Testis (tissue), 2 donors: ENCODE measurements at regions not wholly inside any gene's neighbourhood (a gene's known extent, or its start where the extent isn't known, plus 50 kb on each side); places are given as distances from the start of the nearest gene placed in this dataset.

Experiments used
- DNase-seq: peaks from one replicate; pipeline ENCODE4 v3.0.0-alpha.2; 2019
- H3K27ac ChIP-seq, 2 donors: fragments of 200-600 bp; sonication (generic); one replicate each; pipeline ENCODE4 v1.5.1; 2019
- H3K27me3 ChIP-seq: fragments of 200-600 bp; sonication (generic); one replicate; pipeline ENCODE4 v1.5.1; 2019
- H3K36me3 ChIP-seq: fragments of 200-600 bp; sonication (generic); one replicate; pipeline ENCODE4 v1.5.1; 2017; ENCODE audit warnings: low read depth; ENCODE audit errors: missing control alignments
- H3K4me1 ChIP-seq: fragments of 200-600 bp; sonication (generic); one replicate; pipeline ENCODE4 v1.5.1; 2019
- H3K4me3 ChIP-seq, 2 donors: fragments of 200-600 bp; sonication (generic); one replicate each; pipeline ENCODE4 v1.5.1; 2017 to 2019
- H3K9me3 ChIP-seq: fragments of 200-600 bp; sonication (generic); one replicate; pipeline ENCODE4 v1.5.1; 2017
- CTCF ChIP-seq, 3 experiments: fragments of 450-650 bp in 2 of 3; fragments of 200-600 bp in 1 of 3; sonication (generic) in 1 of 3; IDR thresholded peaks; one replicate each; pipeline ENCODE4 v1.5.1; 2016 to 2019; ENCODE audit warnings: antibody characterized with exemption in 3 of 3, mild to moderate bottlenecking in 2 of 3, moderate library complexity in 1 of 3
- POLR2A ChIP-seq: fragments of 450-650 bp; IDR thresholded peaks from one replicate; pipeline ENCODE4 v1.6.1; 2017; ENCODE audit warnings: antibody characterized with exemption, mild to moderate bottlenecking, moderate library complexity
- WGBS, 2 donors: methylation state at CpG; one replicate each; pipeline ENCODE4 v1.1.5; 2018; 5-methylcytosine and 5-hydroxymethylcytosine counted together
- intact Hi-C: fragments of 100-400 bp; cut with DNase I; formaldehyde crosslinking; loops from one replicate; pipeline ENCODE4 v1.15.1; 2023; ENCODE audit warnings: low total_unique reads

GRCh38 chr9:115507148-115507547 lies 389.2 kb upstream of the TNC start:
- TF ChIP-seq POLR2A: no peak
- TF ChIP-seq CTCF (IDR thresholded peaks at IDR 0.05): no peak
- Histone ChIP-seq H3K36me3 (no peaks in the 10 kb centered on the region), H3K27me3 (no peaks in the 10 kb centered on the region), H3K4me1 (no peaks in the 10 kb centered on the region), H3K4me3 (no peak overlapping the region), H3K27ac (no peak overlapping the region), H3K9me3 (no peaks in the 10 kb centered on the region)
- no peak for DNase-seq
- intact Hi-C loops: no loop called here

GRCh38 chr9:115513148-115513547 lies 395.2 kb upstream of the TNC start:
- no peak overlapping the region for H3K4me3 ChIP-seq
- H3K4me1 ChIP-seq: no peaks in the 10 kb centered on the region
- H3K27me3 ChIP-seq: no peaks in the 10 kb centered on the region
- intact Hi-C loops: no loop called here
- no peak overlapping the region for H3K27ac ChIP-seq
- 78 to 95% methylated on average over 3 of the region's 3 CpGs for WGBS, 2 donors
- no peak for DNase-seq
- H3K36me3 ChIP-seq: no peaks in the 10 kb centered on the region
- no peaks in the 10 kb centered on the region for H3K9me3 ChIP-seq
- no peak for TF ChIP-seq CTCF (IDR thresholded peaks at IDR 0.05)
- no peak for TF ChIP-seq POLR2A

GRCh38 chr9:115514454-115514853 lies 396.5 kb upstream of the TNC start:
- Histone ChIP-seq H3K4me3 (no peak overlapping the region), H3K36me3 (no peaks in the 10 kb centered on the region), H3K27me3 (no peaks in the 10 kb centered on the region), H3K9me3 (no peaks in the 10 kb centered on the region), H3K27ac (no peak overlapping the region), H3K4me1 (no peaks in the 10 kb centered on the region)
- TF ChIP-seq POLR2A: no peak
- TF ChIP-seq CTCF (IDR thresholded peaks at IDR 0.05): no peak
- intact Hi-C loops: no loop called here
- DNase-seq: no peak

GRCh38 chr9:115517335-115518075 lies 399.5 kb upstream of the TNC start:
- Histone ChIP-seq H3K4me3 (no peak overlapping the region), H3K9me3 (no peaks in the 10 kb centered on the region), H3K4me1 (no peaks in the 10 kb centered on the region), H3K27ac (no peak overlapping the region), H3K27me3 (no peaks in the 10 kb centered on the region), H3K36me3 (no peaks in the 10 kb centered on the region)
- intact Hi-C loops: no loop called here
- no peak for DNase-seq
- TF ChIP-seq POLR2A (no peak), CTCF (IDR thresholded peaks at IDR 0.05) (no peak)

- 70 to 82% methylated on average over 3 of the region's 3 CpGs for WGBS, 2 donors
- intact Hi-C loops: no loop called here
- H3K4me1 ChIP-seq: no peaks in the 10 kb centered on the region
- H3K9me3 ChIP-seq: no peaks in the 10 kb centered on the region
- H3K36me3 ChIP-seq: no peaks in the 10 kb centered on the region
- H3K4me3 ChIP-seq: no peak overlapping the region
- no peak for DNase-seq
- TF ChIP-seq POLR2A (no peak), CTCF (IDR thresholded peaks at IDR 0.05) (no peak)
- no peaks in the 10 kb centered on the region for H3K27me3 ChIP-seq
- no peak overlapping the region for H3K27ac ChIP-seq
Measured at GRCh38 chr9:115520646-115521045, 402.7 kb upstream of the TNC start.
